NB4 (cell line): ENCODE measurements at regions not wholly inside any gene's neighbourhood (a gene's known extent, or its start where the extent isn't known, plus 50 kb on each side); places are given as distances from the start of the nearest gene placed in this dataset.

Experiments used
- DNase-seq: peaks from one replicate; pipeline ENCODE4 v3.0.0; 2010; ENCODE audit warnings: low read depth
- H3K4me3 ChIP-seq: one replicate; pipeline ENCODE4 v1.5.1; 2011; ENCODE audit warnings: mild to moderate bottlenecking, low read depth, low read length, moderate library complexity
- CTCF ChIP-seq: IDR thresholded peaks from one replicate; pipeline ENCODE4 v1.5.1; 2012; ENCODE audit warnings: low read depth, low read length
- MAX ChIP-seq: IDR thresholded peaks from 2 replicates; pipeline ENCODE4 v1.6.1; 2011; ENCODE audit warnings: low read depth, low read length
- MYC ChIP-seq: IDR thresholded peaks from 2 replicates; pipeline ENCODE4 v1.6.1; 2011; ENCODE audit warnings: low read depth, low read length
- POLR2A ChIP-seq: IDR thresholded peaks from 2 replicates; pipeline ENCODE4 v1.6.1; 2011; ENCODE audit warnings: mild to moderate bottlenecking; ENCODE audit not compliant: insufficient read length; ENCODE audit errors: extremely low read depth

DNA sequence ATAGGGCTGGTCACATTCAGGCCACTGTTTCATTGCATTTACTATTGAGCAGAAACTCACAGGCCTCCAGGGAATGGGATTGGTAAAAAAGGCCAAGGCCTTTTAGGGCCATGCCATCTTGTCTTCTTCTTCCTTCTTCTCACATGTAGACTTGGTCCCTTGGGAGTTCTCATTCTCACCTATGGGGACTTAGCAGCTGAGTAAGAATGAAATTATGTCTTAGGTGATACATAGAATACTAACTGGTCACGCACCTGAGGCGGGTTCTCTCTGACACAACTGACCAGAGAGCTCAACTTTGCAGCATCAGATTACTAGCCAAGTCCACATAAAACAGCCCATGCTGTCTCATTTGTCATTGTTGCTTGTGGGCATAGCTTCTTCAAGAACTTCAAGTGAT lies 641.8 kb downstream of the EFNA5 start:
- DNase-seq: no peak
- no peak overlapping the region for H3K4me3 ChIP-seq
- TF ChIP-seq MAX (no peak), POLR2A (no peak), CTCF (no peak), MYC (no peak)

- TF ChIP-seq CTCF (no peak), POLR2A (no peak), MAX (no peak), MYC (no peak)
- H3K4me3 ChIP-seq: no peak overlapping the region
- DNase-seq: no peak
Measured at GRCh38 chr5:107025712-107026497, 644.8 kb downstream of the EFNA5 start.

- DNase-seq: no peak
- H3K4me3 ChIP-seq: no peak overlapping the region
- no peak for TF ChIP-seq POLR2A
- TF ChIP-seq MAX: no peak
- TF ChIP-seq CTCF: no peak
- TF ChIP-seq MYC: no peak
Measured at GRCh38 chr5:107023732-107024131, 647.0 kb downstream of the EFNA5 start.

GRCh38 chr5:107021575-107021974 lies 649.2 kb downstream of the EFNA5 start:
- no peak for TF ChIP-seq POLR2A
- no peak for TF ChIP-seq CTCF
- no peak for TF ChIP-seq MYC
- TF ChIP-seq MAX: no peak
- H3K4me3 ChIP-seq: no peak overlapping the region
- no peak for DNase-seq

- H3K4me3 ChIP-seq: no peak overlapping the region
- TF ChIP-seq MYC: no peak
- TF ChIP-seq CTCF: no peak
- TF ChIP-seq POLR2A: no peak
- TF ChIP-seq MAX: no peak
- no peak for DNase-seq
Measured at GRCh38 chr5:107020626-107021025, 650.1 kb downstream of the EFNA5 start.

GRCh38 chr5:107017616-107018015 lies 653.1 kb downstream of the EFNA5 start:
- no peak for DNase-seq
- no peak overlapping the region for H3K4me3 ChIP-seq
- TF ChIP-seq POLR2A (no peak), MAX (no peak), CTCF (no peak), MYC (no peak)
